SU-DHL-6 (cell line): ENCODE measurements at regions not wholly inside any gene's neighbourhood (a gene's known extent, or its start where the extent isn't known, plus 50 kb on each side); places are given as distances from the start of the nearest gene placed in this dataset.

ENCODE experiments used
- H2AFZ ChIP-seq: fragments of 200-600 bp; sonication (generic); 2 replicates; pipeline ENCODE4 v1.6.1; 2014; ENCODE audit warnings: low read depth, mild to moderate bottlenecking, moderate library complexity, mixed read lengths, antibody characterized with exemption, low read length; ENCODE audit not compliant: severe bottlenecking
- H3F3A ChIP-seq: fragments of 200-600 bp; shearing (Covaris generic); 2 replicates; pipeline ENCODE4 v1.6.0; 2016; ENCODE audit warnings: antibody characterized with exemption, mild to moderate bottlenecking; ENCODE audit not compliant: insufficient read depth
- H3K27ac ChIP-seq: fragments of 200-600 bp; sonication (generic); 2 replicates; pipeline ENCODE4 v1.5.1; 2016; ENCODE audit warnings: low read depth, mild to moderate bottlenecking, low read length, moderate library complexity, mixed read lengths
- H3K27me3 ChIP-seq: fragments of 200-600 bp; sonication (generic), shearing (Covaris generic); 2 replicates; pipeline ENCODE4 v1.6.0; 2014; ENCODE audit warnings: mild to moderate bottlenecking, low read length
- H3K36me3 ChIP-seq: fragments of 200-600 bp; sonication (generic); 2 replicates; pipeline ENCODE4 v1.6.1; 2014; ENCODE audit warnings: mild to moderate bottlenecking, low read length, mixed read lengths
- H3K4me2 ChIP-seq: fragments of 300-600, 200-600 bp; shearing (Covaris generic), sonication (generic); 2 replicates; pipeline ENCODE4 v1.6.0; 2014; ENCODE audit warnings: low read length, low read depth, mild to moderate bottlenecking; ENCODE audit not compliant: poor library complexity, severe bottlenecking
- H3K4me3 ChIP-seq: fragments of 200-600 bp; sonication (generic); 2 replicates; pipeline ENCODE4 v1.5.1; 2014; ENCODE audit warnings: antibody characterized with exemption, low read length, mild to moderate bottlenecking, mixed read lengths; ENCODE audit not compliant: insufficient read depth, poor library complexity, severe bottlenecking
- H3K79me2 ChIP-seq: fragments of 200-600 bp; sonication (generic); 2 replicates; pipeline ENCODE4 v1.6.1; 2014; ENCODE audit warnings: mild to moderate bottlenecking, low read length, moderate library complexity; ENCODE audit not compliant: insufficient read depth
- H3K9ac ChIP-seq: fragments of 200-600 bp; sonication (generic); 2 replicates; pipeline ENCODE4 v1.7.0; 2014; ENCODE audit warnings: mild to moderate bottlenecking, low read length
- H3K9me2 ChIP-seq: fragments of 200-600 bp; sonication (generic); replicated peaks from 2 replicates; pipeline ENCODE4 v1.6.1; 2014; ENCODE audit warnings: low read length; ENCODE audit not compliant: insufficient read depth
- H3K9me3 ChIP-seq: fragments of 200-600 bp; sonication (generic); 2 replicates; pipeline ENCODE4 v1.6.1; 2014; ENCODE audit warnings: low read length, mixed read lengths; ENCODE audit not compliant: insufficient read depth
- H4K20me1 ChIP-seq: fragments of 200-600 bp; sonication (generic); 2 replicates; pipeline ENCODE4 v1.6.1; 2014; ENCODE audit warnings: low read depth, mild to moderate bottlenecking, antibody characterized with exemption, low read length, moderate library complexity, mixed read lengths
- CTCF ChIP-seq: fragments of 200-600 bp; sonication (generic); IDR thresholded peaks from one replicate; pipeline ENCODE4 v1.5.1; 2017; ENCODE audit warnings: antibody characterized with exemption, mild to moderate bottlenecking, low read length, moderate library complexity; ENCODE audit not compliant: insufficient read depth, poor library complexity, severe bottlenecking
- EZH2phosphoT487 ChIP-seq: fragments of 200-600 bp; sonication (generic), shearing (Covaris generic); conservative IDR thresholded peaks from 2 replicates; pipeline ENCODE4 v1.6.1; 2018; ENCODE audit warnings: mild to moderate bottlenecking, antibody characterized with exemption, low read length, moderate library complexity, mixed read lengths

GRCh38 chr12:102321305-102322082 is 123.9 kb upstream of the PMCH start:
- H3K4me3 ChIP-seq, result no peak overlapping the region
- no peaks in the 10 kb centered on the region for H3K79me2 ChIP-seq
- H3K4me2 ChIP-seq, result no peak overlapping the region
- no peaks in the 10 kb centered on the region for H3F3A ChIP-seq
- no peak overlapping the region for H2AFZ ChIP-seq
- H3K9me2 ChIP-seq, result no peaks in the 10 kb centered on the region
- H3K27ac ChIP-seq, result no peak overlapping the region
- no peaks in the 10 kb centered on the region for H3K27me3 ChIP-seq
- no peaks in the 10 kb centered on the region for H3K9me3 ChIP-seq
- TF ChIP-seq EZH2phosphoT487, result no peak
- no peak for TF ChIP-seq CTCF
- H3K9ac ChIP-seq, result no peak overlapping the region
- H3K36me3 ChIP-seq, result no peaks in the 10 kb centered on the region
- no peaks in the 10 kb centered on the region for H4K20me1 ChIP-seq

- Histone ChIP-seq H3K9me3 (no peaks in the 10 kb centered on the region), H3F3A (no peaks in the 10 kb centered on the region), H3K36me3 (no peaks in the 10 kb centered on the region), H3K9me2 (no peaks in the 10 kb centered on the region), H4K20me1 (no peaks in the 10 kb centered on the region), H3K27ac (no peak overlapping the region), H3K4me2 (no peak overlapping the region), H3K27me3 (no peaks in the 10 kb centered on the region), H2AFZ (no peak overlapping the region), H3K4me3 (no peak overlapping the region), H3K9ac (no peak overlapping the region), H3K79me2 (no peaks in the 10 kb centered on the region)
- TF ChIP-seq EZH2phosphoT487 (no peak), CTCF (no peak)
Observed at GRCh38 chr12:102317155-102317554, 119.5 kb upstream of the PMCH start.

- Histone ChIP-seq H3K27me3 (no peaks in the 10 kb centered on the region), H3K27ac (no peak overlapping the region), H3K36me3 (no peaks in the 10 kb centered on the region), H3K4me3 (no peak overlapping the region), H3F3A (no peaks in the 10 kb centered on the region), H3K9me2 (no peaks in the 10 kb centered on the region), H4K20me1 (no peaks in the 10 kb centered on the region), H3K4me2 (no peak overlapping the region), H3K79me2 (no peaks in the 10 kb centered on the region), H3K9me3 (no peaks in the 10 kb centered on the region), H2AFZ (no peak overlapping the region), H3K9ac (no peak overlapping the region)
- TF ChIP-seq EZH2phosphoT487 (no peak), CTCF (no peak)
Observed at GRCh38 chr12:102316723-102317122, 119.1 kb upstream of the PMCH start.
